Panc1 (cell line): ENCODE measurements at regions not wholly inside any gene's neighbourhood (a gene's known extent, or its start where the extent isn't known, plus 50 kb on each side); places are given as distances from the start of the nearest gene placed in this dataset.

Source experiments
- CTCF ChIP-seq: fragments of 450-650 bp; IDR thresholded peaks from 2 replicates; pipeline ENCODE4 v1.5.1; 2017; ENCODE audit warnings: mild to moderate bottlenecking
- REST ChIP-seq, 2 experiments: IDR thresholded peaks; 2 replicates each; pipeline ENCODE4 v1.6.1; 2011 to 2012; ENCODE audit warnings: low read depth in 2 of 2, control low read depth in 1 of 2, low read length in 1 of 2, mild to moderate bottlenecking in 1 of 2, moderate library complexity in 1 of 2; ENCODE audit not compliant: insufficient read depth in 1 of 2
- SIN3A ChIP-seq: IDR thresholded peaks from 2 replicates; pipeline ENCODE4 v1.6.1; 2012; ENCODE audit warnings: low read depth, mild to moderate bottlenecking, low read length, moderate library complexity, borderline replicate concordance; ENCODE audit not compliant: insufficient read depth

GRCh38 chr2:204487447-204488229 is 57.6 kb upstream of the PARD3B start:
- TF ChIP-seq REST (IDR thresholded peaks at IDR 0.05; ENCODE audit: insufficient read depth in 1 of 2, low read depth in 2 of 2, low read length in 1 of 2) (no peak), CTCF (no peak), SIN3A (no peak)
